ENCODE measurements at regions not wholly inside any gene's neighbourhood (a gene's known extent, or its start where the extent isn't known, plus 50 kb on each side); places are given as distances from the start of the nearest gene placed in this dataset.

GRCh38 chr2:67286981-67287759, 110.0 kb upstream of the ETAA1 start:
- no peak for TF ChIP-seq CTCF (conservative IDR thresholded peaks at IDR 0.05; ENCODE audit: low read length)
- no peak overlapping the region for H3K4me3 ChIP-seq (ENCODE audit: low read length)
- no peak for DNase-seq (ENCODE audit: low read depth)

- no peak overlapping the region for H3K4me3 ChIP-seq (ENCODE audit: low read length)
- no peak for DNase-seq (ENCODE audit: low read depth)
These were observed 107.9 kb upstream of the ETAA1 start for GRCh38 chr2:67289271-67289670.

GRCh38 chr2:67289921-67290371, 107.2 kb upstream of the ETAA1 start:
- no peak overlapping the region for H3K4me3 ChIP-seq (ENCODE audit: low read length)
- no peak for TF ChIP-seq CTCF (conservative IDR thresholded peaks at IDR 0.05; ENCODE audit: low read length)
- peak; percentile 82 for DNase-seq (ENCODE audit: low read depth)

More at GRCh38 chr2:67289271-67289670, 107.9 kb upstream of the ETAA1 start:
- no peak for TF ChIP-seq CTCF (conservative IDR thresholded peaks at IDR 0.05; ENCODE audit: low read length)

GRCh38 chr2:67290451-67291290, 106.5 kb upstream of the ETAA1 start:
- no peak overlapping the region for H3K4me3 ChIP-seq (ENCODE audit: low read length)
- peak; percentile 84 for DNase-seq (ENCODE audit: low read depth)
- TF ChIP-seq CTCF (conservative IDR thresholded peaks at IDR 0.05; ENCODE audit: low read length): no peak

- H3K4me3 ChIP-seq (ENCODE audit: low read length): no peak overlapping the region
- no peak for TF ChIP-seq CTCF (conservative IDR thresholded peaks at IDR 0.05; ENCODE audit: low read length)
- DNase-seq (ENCODE audit: low read depth): no peak
These were observed 102.9 kb upstream of the ETAA1 start for GRCh38 chr2:67294218-67294617.

GRCh38 chr2:67295406-67295805, 101.7 kb upstream of the ETAA1 start:
- no peak overlapping the region for H3K4me3 ChIP-seq (ENCODE audit: low read length)
- DNase-seq (ENCODE audit: low read depth): no peak
- no peak for TF ChIP-seq CTCF (conservative IDR thresholded peaks at IDR 0.05; ENCODE audit: low read length)

All from AG10803 (cell line).